ENCODE measurements at regions not wholly inside any gene's neighbourhood (a gene's known extent, or its start where the extent isn't known, plus 50 kb on each side); places are given as distances from the start of the nearest gene placed in this dataset.

- Histone ChIP-seq H3K9ac (replicated peaks in 1 of 4; ENCODE audit: extremely low read depth in 1 of 4, low read depth in 3 of 4, low read length in 3 of 4) (no peak overlapping the region), H3K79me2 (ENCODE audit: control insufficient read depth in 1 of 2, insufficient read depth in 2 of 2, low read length in 2 of 2) (no peaks in the 10 kb centered on the region), H3K4me1 (replicated peaks in 1 of 4; ENCODE audit: control insufficient read depth in 3 of 4, insufficient read depth in 4 of 4, low read length in 3 of 4) (peaks cover 0 to 5% (median 2%) of the 10 kb centered on the region in 4 experiments; a peak in 3 of 7 replicates), H2BK20ac (ENCODE audit: low read length) (no peak overlapping the region), H3K18ac (ENCODE audit: extremely low read depth, low read length) (no peak overlapping the region), H4K8ac (ENCODE audit: extremely low read depth, insufficient read depth, low read length) (no peak overlapping the region; the same call in 1 of the 2 replicates), H3K27ac (ENCODE audit: low read depth, low read length) (no peak overlapping the region), H3K4me2 (ENCODE audit: insufficient read depth in 1 of 2, low read depth in 2 of 2, low read length in 2 of 2) (no peak overlapping the region), H3K79me1 (ENCODE audit: low read depth, low read length) (no peaks in the 10 kb centered on the region), H2BK12ac (ENCODE audit: low read depth, low read length) (no peak overlapping the region), H2AFZ (ENCODE audit: low read length) (no peak overlapping the region), H3K14ac (ENCODE audit: insufficient read length) (no peak overlapping the region), H3K27me3 (replicated peaks in 1 of 4; ENCODE audit: control insufficient read depth in 3 of 4, extremely low read depth in 1 of 4, insufficient read depth in 3 of 4, low read length in 3 of 4) (no peaks in the 10 kb centered on the region), H3K56ac (replicated peaks; ENCODE audit: insufficient read length, low read depth, low read length) (no peak overlapping the region), H3K23me2 (ENCODE audit: low read depth, low read length) (no peaks in the 10 kb centered on the region), H2BK5ac (ENCODE audit: low read depth, low read length) (no peak overlapping the region), H3K4me3 (ENCODE audit: extremely low read depth in 1 of 4, insufficient read depth in 2 of 4, low read depth in 3 of 4, low read length in 4 of 4) (no peak overlapping the region), H2BK15ac (ENCODE audit: low read length) (no peak overlapping the region), H2BK120ac (replicated peaks; ENCODE audit: low read depth, low read length) (no peak overlapping the region), H4K91ac (replicated peaks; ENCODE audit: insufficient read length, low read length) (no peak overlapping the region), H3K23ac (ENCODE audit: insufficient read length) (no peak overlapping the region), H4K5ac (ENCODE audit: insufficient read length, low read depth, low read length) (no peak overlapping the region), H3K9me3 (ENCODE audit: insufficient read depth in 2 of 2, low read depth in 1 of 2, low read length in 1 of 2) (no peaks in the 10 kb centered on the region), H3K4ac (replicated peaks; ENCODE audit: insufficient read length, low read depth, low read length) (no peak overlapping the region), H2AK5ac (ENCODE audit: low read depth, low read length) (no peak overlapping the region), H3K36me3 (ENCODE audit: control insufficient read depth in 2 of 4, insufficient read depth in 4 of 4, low read length in 3 of 4) (no peaks in the 10 kb centered on the region), H4K20me1 (replicated peaks in 1 of 2; ENCODE audit: control insufficient read depth in 1 of 2, insufficient read depth in 2 of 2, low read length in 2 of 2) (no peaks in the 10 kb centered on the region)
- TF ChIP-seq NRF1 (IDR thresholded peaks at IDR 0.05; ENCODE audit: low read depth, low read length) = no peak
- no peak for TF ChIP-seq SRF (IDR thresholded peaks at IDR 0.05; ENCODE audit: low read depth, low read length)
- no peak for TF ChIP-seq TCF12 (IDR thresholded peaks at IDR 0.05; ENCODE audit: low read depth, low read length)
- TF ChIP-seq EZH2 (IDR thresholded peaks at IDR 0.05; ENCODE audit: low read depth, low read length, severe bottlenecking) = no peak
- TF ChIP-seq POU5F1 (IDR thresholded peaks at IDR 0.05; ENCODE audit: low read depth, low read length) = no peak
- TF ChIP-seq EGR1 (IDR thresholded peaks at IDR 0.05; ENCODE audit: borderline replicate concordance, low read depth, low read length) = no peak
- no peak for TF ChIP-seq KDM4A (IDR thresholded peaks at IDR 0.05; ENCODE audit: low read depth, low read length, severe bottlenecking)
- TF ChIP-seq ASH2L (IDR thresholded peaks at IDR 0.05; ENCODE audit: low read length) = no peak
- DNase-seq (ENCODE audit: low read depth in 1 of 2, low spot score in 2 of 2) = no peak
- FAIRE-seq = no peak
- POLR2A ChIA-PET (ENCODE audit: partially characterized antibody) = no interaction called here
- 91% methylated on average over 6 of the region's 6 CpGs; no CpG with 5 or more reads in 1 of the 2 experiments for WGBS, 2 experiments (ENCODE audit: extremely low coverage in 1 of 2, insufficient coverage in 1 of 2, insufficient read length in 1 of 2, insufficient replicate concordance in 2 of 2, low coverage in 1 of 2, low lambda C conversion rate in 2 of 2, missing lambda C conversion rate in 1 of 2)
- CTCF ChIA-PET (ENCODE audit: partially characterized antibody) = interaction anchor here (1.0 kb wide), 1 partner anchor 22 kb away, joined by 3 read pairs; no protein-coding TSS in a partner anchor
Observed at GRCh38 chr4:41420541-41420940, 117.4 kb upstream of the LIMCH1 start.
